Brain microvascular endothelial cell (primary cell): ENCODE measurements at regions not wholly inside any gene's neighbourhood (a gene's known extent, or its start where the extent isn't known, plus 50 kb on each side); places are given as distances from the start of the nearest gene placed in this dataset.

Experiments
- DNase-seq: peaks from one replicate; pipeline ENCODE4 v3.0.0-alpha.2; 2020
- H3K27ac ChIP-seq: fragments of 250-450 bp; sonication (Bioruptor Pico); 2 replicates; pipeline ENCODE4 v1.5.1; 2020; ENCODE audit warnings: mild to moderate bottlenecking, moderate library complexity
- H3K27me3 ChIP-seq: fragments of 250-450 bp; sonication (Bioruptor Pico); replicated peaks from 2 replicates; pipeline ENCODE4 v1.5.1; 2020; ENCODE audit warnings: mild to moderate bottlenecking
- H3K36me3 ChIP-seq: fragments of 250-450 bp; sonication (Bioruptor Pico); replicated peaks from 2 replicates; pipeline ENCODE4 v1.5.1; 2020; ENCODE audit warnings: mild to moderate bottlenecking
- H3K4me3 ChIP-seq: 2 replicates; pipeline ENCODE4 v1.5.1; 2011; ENCODE audit warnings: low read depth, mild to moderate bottlenecking, control low read depth, low read length, moderate library complexity
- CTCF ChIP-seq: IDR thresholded peaks from 2 replicates; pipeline ENCODE4 v1.5.1; 2011; ENCODE audit warnings: low read depth, mild to moderate bottlenecking, moderate library complexity, low read length, control low read depth, inconsistent platforms; ENCODE audit errors: missing control alignments
- in situ Hi-C: cut with HindIII; loops from 2 replicates; pipeline ENCODE4 v1.10.0; 2017; ENCODE audit warnings: low sequenced_read_pairs, low pct_ligation_motif_present

- Histone ChIP-seq H3K4me3 (no peak overlapping the region), H3K27me3 (no peaks in the 10 kb centered on the region), H3K27ac (no peak overlapping the region), H3K36me3 (no peaks in the 10 kb centered on the region)
- in situ Hi-C loops = no loop called here
- TF ChIP-seq CTCF = no peak
- no peak for DNase-seq
Observed at GRCh38 chr12:28987538-28988324, 161.3 kb upstream of the FAR2 start.

GRCh38 chr12:28988325-28988704, 160.8 kb upstream of the FAR2 start:
- no peaks in the 10 kb centered on the region for H3K27me3 ChIP-seq
- in situ Hi-C loops = no loop called here
- DNase-seq = no peak
- no peak overlapping the region for H3K4me3 ChIP-seq
- H3K27ac ChIP-seq = no peak overlapping the region
- TF ChIP-seq CTCF = no peak
- no peaks in the 10 kb centered on the region for H3K36me3 ChIP-seq

GRCh38 chr12:28991626-28992025, 157.5 kb upstream of the FAR2 start:
- Histone ChIP-seq H3K4me3 (no peak overlapping the region), H3K36me3 (no peaks in the 10 kb centered on the region), H3K27ac (no peak overlapping the region), H3K27me3 (no peaks in the 10 kb centered on the region)
- in situ Hi-C loops = no loop called here
- no peak for DNase-seq
- no peak for TF ChIP-seq CTCF

GRCh38 chr12:28993720-28994119, 155.4 kb upstream of the FAR2 start:
- H3K36me3 ChIP-seq = no peaks in the 10 kb centered on the region
- no peak for TF ChIP-seq CTCF
- no peak for DNase-seq
- in situ Hi-C loops = no loop called here
- H3K27ac ChIP-seq = no peak overlapping the region
- no peaks in the 10 kb centered on the region for H3K27me3 ChIP-seq
- H3K4me3 ChIP-seq = no peak overlapping the region

- in situ Hi-C loops = no loop called here
- H3K36me3 ChIP-seq = no peaks in the 10 kb centered on the region
- no peak for TF ChIP-seq CTCF
- no peaks in the 10 kb centered on the region for H3K27me3 ChIP-seq
- no peak overlapping the region for H3K27ac ChIP-seq
- no peak overlapping the region for H3K4me3 ChIP-seq
- no peak for DNase-seq
Observed at GRCh38 chr12:28994179-28994715, 154.8 kb upstream of the FAR2 start.

- no peaks in the 10 kb centered on the region for H3K27me3 ChIP-seq
- H3K27ac ChIP-seq = no peak overlapping the region
- H3K4me3 ChIP-seq = no peak overlapping the region
- no peaks in the 10 kb centered on the region for H3K36me3 ChIP-seq
- in situ Hi-C loops = no loop called here
- no peak for TF ChIP-seq CTCF
- no peak for DNase-seq
Observed at GRCh38 chr12:28996688-28997087, 152.4 kb upstream of the FAR2 start.
